DND-41 (cell line): ENCODE measurements at regions not wholly inside any gene's neighbourhood (a gene's known extent, or its start where the extent isn't known, plus 50 kb on each side); places are given as distances from the start of the nearest gene placed in this dataset.

Experiments
- CTCF ChIP-seq: IDR thresholded peaks from 2 replicates; pipeline ENCODE4 v1.5.1; 2012; ENCODE audit warnings: borderline replicate concordance, low read length, moderate library complexity, mild to moderate bottlenecking; ENCODE audit not compliant: poor library complexity, severe bottlenecking; ENCODE audit errors: extremely low read depth
- EZH2 ChIP-seq: IDR thresholded peaks from 3 replicates; pipeline ENCODE4 v1.6.1; 2012; ENCODE audit warnings: borderline replicate concordance, low read depth, mild to moderate bottlenecking, moderate library complexity, low read length, inconsistent platforms; ENCODE audit not compliant: severe bottlenecking

- TF ChIP-seq CTCF (no peak), EZH2 (no peak)
These were observed 356.1 kb downstream of the OTOL1 start for GRCh38 chr3:161852744-161853143.
